Astrocyte of the hippocampus (primary cell): ENCODE measurements at regions not wholly inside any gene's neighbourhood (a gene's known extent, or its start where the extent isn't known, plus 50 kb on each side); places are given as distances from the start of the nearest gene placed in this dataset.

Experiments
- DNase-seq: peaks from one replicate; pipeline ENCODE4 v3.0.0; 2011; ENCODE audit warnings: low read depth, low spot score

GRCh38 chr20:8073024-8073832 is 53.7 kb upstream of the TMX4 start:
- DNase-seq: peak; percentile 39

GRCh38 chr20:8074931-8075330 is 55.4 kb upstream of the TMX4 start:
- no peak for DNase-seq

GRCh38 chr20:8076306-8077136 is 55.5 kb upstream of the PLCB1 start:
- DNase-seq: no peak

GRCh38 chr20:8077137-8077466 is 55.0 kb upstream of the PLCB1 start:
- no peak for DNase-seq

- no peak for DNase-seq
Observed at GRCh38 chr20:8078528-8078914, 53.5 kb upstream of the PLCB1 start.

- DNase-seq: no peak
Observed at GRCh38 chr20:8079976-8080375, 52.1 kb upstream of the PLCB1 start.

GRCh38 chr20:8082025-8082424 is 50.0 kb upstream of the PLCB1 start:
- DNase-seq: no peak
